ENCODE measurements at regions not wholly inside any gene's neighbourhood (a gene's known extent, or its start where the extent isn't known, plus 50 kb on each side); places are given as distances from the start of the nearest gene placed in this dataset.
A peak's percentile ranks its signal among the peaks of the same experiment; 100 is the strongest.

GRCh38 chr14:25551674-25552073 is 501.7 kb upstream of the STXBP6 start:
- no peaks in the 10 kb centered on the region for H3K4me1 Mint-ChIP-seq
- H3K36me3 ChIP-seq (ENCODE audit: control insufficient read depth, insufficient read depth, low read length) = no peaks in the 10 kb centered on the region
- no peaks in the 10 kb centered on the region for H3K36me3 Mint-ChIP-seq
- intact Hi-C loops (cut with micrococcal nuclease) = no loop called here
- WGBS (ENCODE audit: insufficient coverage) = 77% methylated on average over 2 of the region's 3 CpGs
- no peak for TF ChIP-seq CTCF (IDR thresholded peaks at IDR 0.05)
- H3K27ac ChIP-seq (ENCODE audit: low read length) = no peak overlapping the region
- no peaks in the 10 kb centered on the region for H3K27me3 ChIP-seq (ENCODE audit: control insufficient read depth, insufficient read depth, low read length)
- no peaks in the 10 kb centered on the region for H3K4me1 ChIP-seq (ENCODE audit: control insufficient read depth, insufficient read depth, low read length)
- no peak overlapping the region for H3K4me3 ChIP-seq (ENCODE audit: low read length)
- DNase-seq (no peak), ATAC-seq (no peak)
- H3K27ac Mint-ChIP-seq = no peak overlapping the region
- H3K9me3 ChIP-seq (ENCODE audit: control insufficient read depth, insufficient read depth, low read length) = no peaks in the 10 kb centered on the region
- H3K27me3 Mint-ChIP-seq (ENCODE audit: low read depth in 2 of 2) = peaks cover 0 to 3% of the 10 kb centered on the region in 2 donors
- H3K4me3 Mint-ChIP-seq = no peak overlapping the region
- H3K9me3 Mint-ChIP-seq = peaks cover 3 to 5% of the 10 kb centered on the region in 2 donors

GRCh38 chr14:25546826-25547225 is 496.9 kb upstream of the STXBP6 start:
- Mint-ChIP-seq H3K4me1 (no peaks in the 10 kb centered on the region), H3K27me3 (ENCODE audit: low read depth in 2 of 2) (peaks cover 0 to 3% of the 10 kb centered on the region in 2 donors), H3K4me3 (no peak overlapping the region), H3K27ac (no peak overlapping the region), H3K9me3 (peaks cover 0 to 3% of the 10 kb centered on the region in 2 donors), H3K36me3 (no peaks in the 10 kb centered on the region)
- Histone ChIP-seq H3K9me3 (ENCODE audit: control insufficient read depth, insufficient read depth, low read length) (no peaks in the 10 kb centered on the region), H3K4me1 (ENCODE audit: control insufficient read depth, insufficient read depth, low read length) (no peaks in the 10 kb centered on the region), H3K4me3 (ENCODE audit: low read length) (no peak overlapping the region), H3K27ac (ENCODE audit: low read length) (no peak overlapping the region), H3K27me3 (ENCODE audit: control insufficient read depth, insufficient read depth, low read length) (no peaks in the 10 kb centered on the region), H3K36me3 (ENCODE audit: control insufficient read depth, insufficient read depth, low read length) (no peaks in the 10 kb centered on the region)
- intact Hi-C loops (cut with micrococcal nuclease) = no loop called here
- DNase-seq (no peak), ATAC-seq (no peak)
- WGBS (ENCODE audit: insufficient coverage) = 89% methylated on average over 1 of the region's 2 CpGs
- no peak for TF ChIP-seq CTCF (IDR thresholded peaks at IDR 0.05)

DNA sequence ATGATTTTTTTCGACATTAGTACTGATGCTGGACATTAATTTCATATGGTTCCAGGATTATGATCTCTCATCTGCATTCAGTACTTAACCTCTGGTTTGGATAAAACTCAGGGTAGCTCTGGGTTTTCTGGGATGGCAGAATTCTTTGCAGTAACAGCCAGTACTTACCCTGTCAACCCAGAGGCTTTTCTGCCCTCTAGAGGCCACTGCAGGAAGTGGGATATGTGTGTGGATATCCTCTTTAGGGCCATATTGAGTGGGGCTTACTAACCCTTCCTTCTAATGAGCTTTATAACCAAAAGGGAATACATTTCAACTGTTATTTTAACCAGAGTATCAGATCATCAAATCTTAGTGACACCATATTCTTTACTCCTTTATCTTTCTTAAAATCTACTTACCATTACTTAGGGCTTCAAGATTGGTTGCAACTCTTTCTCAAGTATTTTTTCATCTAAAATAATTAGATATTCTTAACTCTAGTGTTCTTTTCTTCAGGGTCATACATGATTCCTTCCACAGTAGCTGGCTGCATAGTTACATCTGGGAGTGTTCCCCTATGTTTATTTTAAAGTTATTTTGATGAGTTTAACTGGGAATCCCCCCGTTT is 488.0 kb upstream of the STXBP6 start:
- DNase-seq (no peak), ATAC-seq (no peak)
- Histone ChIP-seq H3K27ac (ENCODE audit: low read length) (no peak overlapping the region), H3K9me3 (ENCODE audit: control insufficient read depth, insufficient read depth, low read length) (no peaks in the 10 kb centered on the region), H3K4me3 (ENCODE audit: low read length) (no peak overlapping the region), H3K36me3 (ENCODE audit: control insufficient read depth, insufficient read depth, low read length) (no peaks in the 10 kb centered on the region), H3K4me1 (ENCODE audit: control insufficient read depth, insufficient read depth, low read length) (no peaks in the 10 kb centered on the region), H3K27me3 (ENCODE audit: control insufficient read depth, insufficient read depth, low read length) (no peaks in the 10 kb centered on the region)
- 62% methylated on average over 2 of the region's 2 CpGs for WGBS (ENCODE audit: insufficient coverage)
- no peaks in the 10 kb centered on the region for H3K36me3 Mint-ChIP-seq
- no peaks in the 10 kb centered on the region for H3K4me1 Mint-ChIP-seq
- peaks cover 0 to 2% of the 10 kb centered on the region in 2 donors for H3K9me3 Mint-ChIP-seq
- TF ChIP-seq CTCF (IDR thresholded peaks at IDR 0.05) = peak; percentile 31
- intact Hi-C loops (cut with micrococcal nuclease) = no loop called here
- H3K4me3 Mint-ChIP-seq = no peak overlapping the region
- no peak overlapping the region for H3K27ac Mint-ChIP-seq
- H3K27me3 Mint-ChIP-seq (ENCODE audit: low read depth in 2 of 2) = no peaks in the 10 kb centered on the region

DNA sequence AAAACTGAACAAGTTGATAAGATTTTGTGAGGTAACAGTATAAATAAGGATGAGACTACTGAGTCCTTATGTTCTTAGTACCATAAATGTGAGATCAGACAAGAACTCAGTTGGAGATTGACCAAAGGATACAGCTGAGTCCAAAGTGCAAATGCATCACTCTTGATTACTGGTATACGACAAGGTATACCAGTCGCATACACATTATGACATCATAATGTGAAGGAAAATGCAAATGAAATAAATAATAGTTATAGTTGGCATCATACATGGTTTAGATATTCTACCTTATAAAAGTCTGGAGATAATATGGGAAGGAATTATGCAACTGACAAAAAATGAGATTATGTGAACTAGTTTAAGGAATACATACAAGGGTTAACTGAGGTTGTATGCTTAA is 476.3 kb upstream of the STXBP6 start:
- H3K27ac ChIP-seq (ENCODE audit: low read length) = no peak overlapping the region
- no peaks in the 10 kb centered on the region for H3K36me3 ChIP-seq (ENCODE audit: control insufficient read depth, insufficient read depth, low read length)
- no peaks in the 10 kb centered on the region for H3K4me1 ChIP-seq (ENCODE audit: control insufficient read depth, insufficient read depth, low read length)
- TF ChIP-seq CTCF (IDR thresholded peaks at IDR 0.05) = no peak
- H3K27ac Mint-ChIP-seq = no peak overlapping the region
- intact Hi-C loops (cut with micrococcal nuclease) = no loop called here
- DNase-seq = no peak
- no peaks in the 10 kb centered on the region for H3K36me3 Mint-ChIP-seq
- H3K9me3 Mint-ChIP-seq = no peaks in the 10 kb centered on the region
- H3K27me3 Mint-ChIP-seq (ENCODE audit: low read depth in 2 of 2) = no peaks in the 10 kb centered on the region
- no peak for ATAC-seq
- H3K9me3 ChIP-seq (ENCODE audit: control insufficient read depth, insufficient read depth, low read length) = no peaks in the 10 kb centered on the region
- H3K4me3 ChIP-seq (ENCODE audit: low read length) = no peak overlapping the region
- 90% methylated on average over 2 of the region's 2 CpGs for WGBS (ENCODE audit: insufficient coverage)
- no peak overlapping the region for H3K4me3 Mint-ChIP-seq
- no peaks in the 10 kb centered on the region for H3K4me1 Mint-ChIP-seq
- H3K27me3 ChIP-seq (ENCODE audit: control insufficient read depth, insufficient read depth, low read length) = no peaks in the 10 kb centered on the region

All from natural killer cell (primary cell).